ENCODE measurements at regions not wholly inside any gene's neighbourhood (a gene's known extent, or its start where the extent isn't known, plus 50 kb on each side); places are given as distances from the start of the nearest gene placed in this dataset.
"Not testable (repeated sequence)": the region's sequence is repeated elsewhere in the genome, so short reads cannot be mapped to it uniquely, and the experiment has no call there.

DNA sequence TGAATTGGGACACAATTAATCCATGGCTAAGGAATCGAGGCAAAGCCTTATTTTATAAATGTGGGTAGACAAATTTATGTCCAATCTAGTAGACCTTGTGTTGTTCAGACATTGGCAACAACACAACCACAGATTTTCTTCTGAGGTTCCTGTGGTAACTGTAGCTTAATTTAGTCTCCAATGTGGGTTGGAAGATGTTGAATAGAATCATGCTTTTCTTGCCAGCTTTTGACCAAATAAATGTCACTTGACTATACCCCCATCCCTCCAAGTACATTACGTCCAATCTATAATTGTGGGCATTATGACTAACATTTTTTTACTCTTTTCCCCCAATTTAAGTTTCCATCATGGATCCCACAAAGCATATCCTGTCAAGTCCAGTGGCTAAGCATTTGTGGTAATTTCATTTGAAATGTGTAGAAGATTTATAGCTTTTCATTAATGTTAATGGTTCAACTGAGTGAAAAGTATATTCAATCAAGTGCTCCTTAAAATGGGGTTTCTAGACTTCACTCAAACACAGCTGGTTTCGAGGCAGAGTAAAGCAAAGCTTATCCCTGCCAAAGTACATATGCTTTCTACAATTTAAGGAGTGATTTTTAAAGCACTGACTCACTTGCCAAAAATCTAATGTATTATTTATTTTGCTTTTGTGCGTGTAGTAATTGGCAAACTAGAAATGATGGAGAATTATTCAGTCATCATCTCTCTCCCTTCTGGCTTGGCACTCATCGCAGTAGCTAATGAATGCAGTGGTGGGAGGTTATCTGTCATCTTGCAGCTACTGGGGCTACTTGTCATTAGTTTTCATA is 141.8 kb downstream of the FAM174A start:
- H2AFZ ChIP-seq, result no peak overlapping the region
- no peaks in the 10 kb centered on the region for H3K9me2 ChIP-seq (ENCODE audit: insufficient read depth)
- H3K27me3 ChIP-seq (replicated peaks; ENCODE audit: insufficient read depth), result 0 out of 2 replicates have a peak, but pooled peaks cover 4% of the 10 kb centered on the region
- peak; percentile 46 for DNase-seq
- WGBS, 2 experiments (ENCODE audit: low coverage in 1 of 2, low lambda C conversion rate in 2 of 2, missing lambda C conversion rate in 2 of 2), result 44 to 45% methylated on average over 5 of the region's 5 CpGs
- no peaks in the 10 kb centered on the region for H3K36me3 ChIP-seq (ENCODE audit: low read depth)
- H3K9ac ChIP-seq, result no peak overlapping the region
- no peak for TF ChIP-seq EZH2 (IDR thresholded peaks at IDR 0.05; ENCODE audit: insufficient read depth, poor library complexity, severe bottlenecking)
- TF ChIP-seq EZH2phosphoT487 (IDR thresholded peaks at IDR 0.05; ENCODE audit: insufficient read depth, low read depth), result 0 out of 2 replicates have a peak, but pooled peaks have one; percentile 39
- in situ Hi-C loops (cut with MboI), result no loop called here
- H3K9me3 ChIP-seq (ENCODE audit: low read depth), result no peaks in the 10 kb centered on the region
- H3K79me2 ChIP-seq (ENCODE audit: insufficient read depth), result no peaks in the 10 kb centered on the region
- peaks cover 9% of the 10 kb centered on the region for H3K4me1 ChIP-seq (ENCODE audit: insufficient read depth)
- H3K27ac ChIP-seq, result no peak overlapping the region
- no peak overlapping the region for H3K4me2 ChIP-seq (ENCODE audit: unreplicated experiment)
- no peaks in the 10 kb centered on the region for H4K20me1 ChIP-seq (ENCODE audit: insufficient read depth)
- H3F3A ChIP-seq (ENCODE audit: insufficient read depth), result 0 out of 2 replicates have a peak, but pooled peaks cover 5% of the 10 kb centered on the region
- H3K4me3 ChIP-seq, result no peak overlapping the region

DNA sequence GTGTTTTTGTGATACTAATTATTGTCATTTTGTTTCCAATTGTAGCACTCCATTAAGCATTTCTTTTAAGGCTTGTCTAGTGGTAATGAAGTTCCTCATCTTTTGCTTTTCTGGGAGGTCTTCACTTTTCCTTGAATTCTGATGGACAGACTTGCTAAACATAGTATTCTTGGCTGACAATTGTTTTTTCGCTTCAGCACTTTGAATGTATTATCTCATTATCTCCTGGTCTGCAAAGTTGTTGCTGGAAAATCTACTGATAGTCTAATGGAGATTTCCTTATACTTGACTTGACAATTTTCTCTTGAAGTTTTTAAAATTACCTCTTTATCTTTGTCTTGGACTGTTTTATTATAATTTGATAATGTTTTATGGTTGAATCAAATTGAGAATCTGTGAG is 147.5 kb downstream of the FAM174A start:
- no peak overlapping the region for H2AFZ ChIP-seq
- no peaks in the 10 kb centered on the region for H3K36me3 ChIP-seq (ENCODE audit: low read depth)
- H3K9me3 ChIP-seq (ENCODE audit: low read depth), result no peaks in the 10 kb centered on the region
- DNase-seq, result no peak
- WGBS, 2 experiments (ENCODE audit: low coverage in 1 of 2, low lambda C conversion rate in 2 of 2, missing lambda C conversion rate in 2 of 2), result 59 to 67% methylated on average over 1 of the region's 1 CpG
- no peaks in the 10 kb centered on the region for H3K27me3 ChIP-seq (replicated peaks; ENCODE audit: insufficient read depth)
- no peak overlapping the region for H3K4me3 ChIP-seq
- no peak overlapping the region for H3K9ac ChIP-seq
- no peaks in the 10 kb centered on the region for H3K79me2 ChIP-seq (ENCODE audit: insufficient read depth)
- H3K4me2 ChIP-seq (ENCODE audit: unreplicated experiment), result no peak overlapping the region
- no peaks in the 10 kb centered on the region for H3K9me2 ChIP-seq (ENCODE audit: insufficient read depth)
- TF ChIP-seq EZH2phosphoT487 (IDR thresholded peaks at IDR 0.05; ENCODE audit: insufficient read depth, low read depth) (no peak), EZH2 (IDR thresholded peaks at IDR 0.05; ENCODE audit: insufficient read depth, poor library complexity, severe bottlenecking) (no peak)
- peaks cover 3% of the 10 kb centered on the region; the same call in 1 of the 2 replicates for H3K4me1 ChIP-seq (ENCODE audit: insufficient read depth)
- no peaks in the 10 kb centered on the region for H3F3A ChIP-seq (ENCODE audit: insufficient read depth)
- no peaks in the 10 kb centered on the region for H4K20me1 ChIP-seq (ENCODE audit: insufficient read depth)
- in situ Hi-C loops (cut with MboI), result no loop called here
- H3K27ac ChIP-seq, result no peak overlapping the region

DNA sequence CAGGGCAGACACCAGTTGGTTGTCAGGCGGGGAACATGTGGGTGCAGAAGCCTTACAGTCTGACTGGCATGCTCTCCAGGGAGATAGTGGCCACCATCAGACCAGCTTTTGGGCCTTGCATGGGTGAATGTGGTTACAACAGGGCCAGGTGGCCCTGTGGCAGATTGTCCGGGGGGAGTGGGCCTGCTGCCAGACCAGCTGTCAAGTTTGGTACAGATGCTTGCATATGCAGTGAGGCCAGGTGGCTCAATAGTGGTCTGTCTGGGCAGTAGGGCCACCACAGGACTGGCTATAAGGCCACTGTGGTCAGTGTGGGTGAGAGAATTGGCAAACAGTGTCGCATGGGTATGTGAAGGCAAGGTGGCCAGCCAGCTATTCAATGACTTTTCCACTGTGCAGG is 148.7 kb downstream of the FAM174A start:
- no peak for DNase-seq
- no peaks in the 10 kb centered on the region for H3K27me3 ChIP-seq (replicated peaks; ENCODE audit: insufficient read depth)
- no peaks in the 10 kb centered on the region for H4K20me1 ChIP-seq (ENCODE audit: insufficient read depth)
- no peaks in the 10 kb centered on the region for H3K9me2 ChIP-seq (ENCODE audit: insufficient read depth)
- no peak overlapping the region for H3K4me3 ChIP-seq
- WGBS, 2 experiments (ENCODE audit: low coverage in 1 of 2, low lambda C conversion rate in 2 of 2, missing lambda C conversion rate in 2 of 2), result 37 to 42% methylated on average over 3 of the region's 3 CpGs
- in situ Hi-C loops (cut with MboI), result no loop called here
- no peak overlapping the region for H3K27ac ChIP-seq
- no peak overlapping the region for H2AFZ ChIP-seq
- no peaks in the 10 kb centered on the region for H3K4me1 ChIP-seq (ENCODE audit: insufficient read depth)
- H3K79me2 ChIP-seq (ENCODE audit: insufficient read depth), result no peaks in the 10 kb centered on the region
- H3F3A ChIP-seq (ENCODE audit: insufficient read depth), result no peaks in the 10 kb centered on the region
- no peak overlapping the region for H3K4me2 ChIP-seq (ENCODE audit: unreplicated experiment)
- H3K36me3 ChIP-seq (ENCODE audit: low read depth), result no peaks in the 10 kb centered on the region
- no peak for TF ChIP-seq EZH2 (IDR thresholded peaks at IDR 0.05; ENCODE audit: insufficient read depth, poor library complexity, severe bottlenecking)
- TF ChIP-seq EZH2phosphoT487 (IDR thresholded peaks at IDR 0.05; ENCODE audit: insufficient read depth, low read depth), result no peak
- H3K9me3 ChIP-seq (ENCODE audit: low read depth), result no peaks in the 10 kb centered on the region
- H3K9ac ChIP-seq, result no peak overlapping the region

DNA sequence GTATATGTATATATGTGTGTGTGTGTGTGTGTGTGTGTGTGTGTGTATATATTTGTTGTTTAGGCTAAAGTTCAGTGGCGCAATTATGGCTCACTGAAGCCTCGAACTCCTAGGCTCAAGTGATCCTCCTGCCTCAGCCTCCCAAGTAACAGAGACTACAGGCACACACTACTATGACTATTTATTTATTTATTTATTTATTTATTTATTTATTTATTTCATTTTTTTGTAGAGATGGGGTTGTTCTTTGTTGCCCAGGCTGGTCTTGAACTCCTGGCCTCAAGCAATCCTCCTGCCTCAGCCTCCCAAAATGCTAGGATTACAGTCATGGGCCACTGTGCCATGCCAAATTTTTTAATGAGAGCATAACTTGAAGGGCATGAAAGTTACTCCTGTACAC is 149.9 kb downstream of the FAM174A start:
- DNase-seq; H3F3A ChIP-seq (ENCODE audit: insufficient read depth); H3K9ac ChIP-seq; H3K27me3 ChIP-seq (replicated peaks; ENCODE audit: insufficient read depth); H3K9me2 ChIP-seq (ENCODE audit: insufficient read depth); H3K4me3 ChIP-seq; H3K9me3 ChIP-seq (ENCODE audit: low read depth); H3K79me2 ChIP-seq (ENCODE audit: insufficient read depth); H3K27ac ChIP-seq; H2AFZ ChIP-seq; H4K20me1 ChIP-seq (ENCODE audit: insufficient read depth); H3K36me3 ChIP-seq (ENCODE audit: low read depth); in situ Hi-C loops (cut with MboI); H3K4me2 ChIP-seq (ENCODE audit: unreplicated experiment); H3K4me1 ChIP-seq (ENCODE audit: insufficient read depth): not testable (repeated sequence)
- 63 to 76% methylated on average over 2 of the region's 2 CpGs for WGBS, 2 experiments (ENCODE audit: low coverage in 1 of 2, low lambda C conversion rate in 2 of 2, missing lambda C conversion rate in 2 of 2)

DNA sequence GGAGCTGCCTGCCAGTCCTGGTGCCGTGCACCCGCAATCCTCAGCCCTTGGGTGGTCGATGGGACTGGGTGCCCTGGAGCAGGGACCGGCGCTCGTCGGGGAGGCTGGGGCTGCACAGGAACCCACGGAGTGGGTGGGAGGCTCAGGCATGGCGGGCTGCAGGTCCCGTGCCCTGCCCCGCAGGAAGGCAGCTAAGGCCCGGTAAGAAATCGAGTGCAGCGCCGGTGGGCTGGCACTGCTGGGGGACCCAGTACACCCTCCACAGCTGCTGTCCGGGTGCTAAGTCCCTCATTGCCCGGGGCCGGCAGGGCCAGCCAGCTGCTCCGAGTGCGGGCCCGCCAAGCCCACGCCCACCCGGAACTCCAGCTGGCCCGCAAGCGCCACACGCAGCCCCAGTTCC is 153.7 kb downstream of the FAM174A start:
- peaks cover 19% of the 10 kb centered on the region for H3K4me1 ChIP-seq (ENCODE audit: insufficient read depth)
- H3K36me3 ChIP-seq (ENCODE audit: low read depth); H3F3A ChIP-seq (ENCODE audit: insufficient read depth); H3K9ac ChIP-seq; H3K27ac ChIP-seq; in situ Hi-C loops (cut with MboI); H4K20me1 ChIP-seq (ENCODE audit: insufficient read depth); H3K9me2 ChIP-seq (ENCODE audit: insufficient read depth); H3K79me2 ChIP-seq (ENCODE audit: insufficient read depth); H3K27me3 ChIP-seq (replicated peaks; ENCODE audit: insufficient read depth); DNase-seq; H3K9me3 ChIP-seq (ENCODE audit: low read depth); H2AFZ ChIP-seq; H3K4me3 ChIP-seq; H3K4me2 ChIP-seq (ENCODE audit: unreplicated experiment): not testable (repeated sequence)
- 85 to 90% methylated on average over 18 to 26 of the region's 26 CpGs for WGBS, 2 experiments (ENCODE audit: low coverage in 1 of 2, low lambda C conversion rate in 2 of 2, missing lambda C conversion rate in 2 of 2)

All from GM23248 (cell line).